WTC11 (cell line): ENCODE measurements at regions not wholly inside any gene's neighbourhood (a gene's known extent, or its start where the extent isn't known, plus 50 kb on each side); places are given as distances from the start of the nearest gene placed in this dataset.
A peak's percentile ranks its signal among the peaks of the same experiment; 100 is the strongest.

Experiments used
- ATAC-seq: fragments of 200-7000 bp; cut with Tn5 transposase; 2 replicates; pipeline ENCODE4 v1.10.0; 2021; ENCODE audit warnings: mild to moderate bottlenecking, moderate library complexity
- CTCF ChIA-PET: fragments of 300-600 bp; sonication (Branson Sonifier 250); formaldehyde crosslinking; loops from one replicate; lab custom pipeline; 2021; ENCODE audit warnings: antibody characterized with exemption; lab: Charles Lee
- POLR2A ChIA-PET: fragments of 350-600 bp; sonication (Branson Sonifier 250); formaldehyde crosslinking; loops from one replicate; lab custom pipeline; 2021; ENCODE audit warnings: antibody characterized with exemption; lab: Charles Lee
- DNase-seq: peaks from one replicate; pipeline ENCODE4 v3.0.0; 2021; ENCODE audit warnings: low spot score
- H3K27ac Mint-ChIP-seq: 2 replicates; pipeline ENCODE4 v1.8.0; 2021; ENCODE audit warnings: mixed read lengths
- H3K27me3 Mint-ChIP-seq: 2 replicates; pipeline ENCODE4 v1.8.0; 2021; ENCODE audit warnings: low read depth, mild to moderate bottlenecking, moderate library complexity, mixed read lengths
- H3K36me3 Mint-ChIP-seq: 2 replicates; pipeline ENCODE4 v1.8.0; 2021; ENCODE audit warnings: mixed read lengths
- H3K4me1 Mint-ChIP-seq: 2 replicates; pipeline ENCODE4 v1.8.0; 2022; ENCODE audit warnings: mixed read lengths
- H3K4me3 Mint-ChIP-seq: 2 replicates; pipeline ENCODE4 v1.8.0; 2021; ENCODE audit warnings: mild to moderate bottlenecking, moderate library complexity, mixed read lengths
- H3K9me3 Mint-ChIP-seq: 2 replicates; pipeline ENCODE4 v1.8.0; 2021; ENCODE audit warnings: mixed read lengths
- ATF2 ChIP-seq: sonication (generic); formaldehyde crosslinking; IDR thresholded peaks from 2 replicates; pipeline ENCODE4 v1.8.1; 2022; ENCODE audit warnings: low read depth, missing genetic modification reagents, borderline replicate concordance
- E2F1 ChIP-seq: sonication (generic); formaldehyde crosslinking; IDR thresholded peaks from 2 replicates; pipeline ENCODE4 v1.8.0; 2022; ENCODE audit warnings: mild to moderate bottlenecking, missing genetic modification reagents
- E2F4 ChIP-seq: sonication (generic); formaldehyde crosslinking; IDR thresholded peaks from 2 replicates; pipeline ENCODE4 v1.8.1; 2022; ENCODE audit warnings: low read depth, mild to moderate bottlenecking, moderate library complexity, missing genetic modification reagents, borderline replicate concordance
- ELF4 ChIP-seq: sonication (generic); formaldehyde crosslinking; IDR thresholded peaks from 2 replicates; pipeline ENCODE4 v1.8.1; 2022; ENCODE audit warnings: low read depth, mild to moderate bottlenecking, moderate library complexity, missing genetic modification reagents
- FOXP1 ChIP-seq: sonication (generic); formaldehyde crosslinking; IDR thresholded peaks from 2 replicates; pipeline ENCODE4 v1.8.0; 2022; ENCODE audit warnings: missing genetic modification reagents, mild to moderate bottlenecking, moderate library complexity, borderline replicate concordance
- MXD4 ChIP-seq: fragments of 250-450 bp; sonication (Bioruptor Pico); IDR thresholded peaks from 2 replicates; pipeline ENCODE4 v1.8.0; 2021; ENCODE audit warnings: mild to moderate bottlenecking, moderate library complexity, borderline replicate concordance
- PRRX2 ChIP-seq: fragments of 250-450 bp; sonication (Bioruptor Pico); IDR thresholded peaks from 2 replicates; pipeline ENCODE4 v1.8.0; 2021; ENCODE audit warnings: mild to moderate bottlenecking
- RORB ChIP-seq: fragments of 250-450 bp; sonication (Bioruptor Pico); IDR thresholded peaks from 2 replicates; pipeline ENCODE4 v1.9.0; 2021; ENCODE audit warnings: mild to moderate bottlenecking
- SMAD4 ChIP-seq: sonication (generic); formaldehyde crosslinking; IDR thresholded peaks from 2 replicates; pipeline ENCODE4 v1.8.0; 2022; ENCODE audit warnings: mild to moderate bottlenecking, missing genetic modification reagents
- TCF7 ChIP-seq: sonication (generic); formaldehyde crosslinking; IDR thresholded peaks from 2 replicates; pipeline ENCODE4 v1.8.0; 2022; ENCODE audit warnings: mild to moderate bottlenecking, low read depth, missing genetic modification reagents, moderate library complexity
- TEAD4 ChIP-seq: sonication (generic); formaldehyde crosslinking; IDR thresholded peaks from 2 replicates; pipeline ENCODE4 v1.8.0; 2022; ENCODE audit warnings: mild to moderate bottlenecking, missing genetic modification reagents
- TP53 ChIP-seq: sonication (generic); formaldehyde crosslinking; IDR thresholded peaks from 2 replicates; pipeline ENCODE4 v1.8.1; 2023; ENCODE audit warnings: mild to moderate bottlenecking, missing genetic modification reagents
- ZNF425 ChIP-seq: fragments of 250-450 bp; sonication (Bioruptor Pico); conservative IDR thresholded peaks from 2 replicates; pipeline ENCODE4 v1.9.0; 2021; ENCODE audit warnings: mild to moderate bottlenecking
- TF ChIP-seq, protein P1 (sequence below): sonication (generic); formaldehyde crosslinking; IDR thresholded peaks from 2 replicates; pipeline ENCODE4 v1.8.1; 2023; ENCODE audit warnings: mild to moderate bottlenecking, missing genetic modification reagents

DNA sequence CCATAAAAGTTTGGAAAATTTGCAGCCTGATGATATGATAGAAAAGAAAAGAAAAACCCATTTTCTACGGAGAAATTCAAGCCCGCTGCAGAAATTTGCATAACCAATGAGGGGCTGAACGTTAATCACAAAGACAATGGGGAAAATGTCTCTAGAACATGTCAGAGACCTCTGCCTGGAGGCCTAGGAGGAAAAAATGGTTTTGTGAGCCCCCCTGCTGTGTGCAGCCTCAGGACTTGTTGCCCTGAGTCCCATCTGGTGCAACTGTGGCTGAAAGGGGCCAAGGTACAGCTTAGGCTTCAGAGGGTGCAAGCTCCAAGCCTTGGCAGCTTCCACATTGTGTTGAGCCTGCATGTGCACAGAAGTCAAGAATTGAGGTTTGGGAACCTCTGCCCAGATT lies 1267.4 kb upstream of the GOT2 start (continued):
- no peak for TF ChIP-seq MXD4
- TF ChIP-seq E2F4 (CRISPR knock-in tag): no peak
- no peak for TF ChIP-seq ELF4
- TF ChIP-seq ATF2 (CRISPR knock-in tag): no peak
- no peak for TF ChIP-seq FOXP1 (CRISPR knock-in tag)

DNA sequence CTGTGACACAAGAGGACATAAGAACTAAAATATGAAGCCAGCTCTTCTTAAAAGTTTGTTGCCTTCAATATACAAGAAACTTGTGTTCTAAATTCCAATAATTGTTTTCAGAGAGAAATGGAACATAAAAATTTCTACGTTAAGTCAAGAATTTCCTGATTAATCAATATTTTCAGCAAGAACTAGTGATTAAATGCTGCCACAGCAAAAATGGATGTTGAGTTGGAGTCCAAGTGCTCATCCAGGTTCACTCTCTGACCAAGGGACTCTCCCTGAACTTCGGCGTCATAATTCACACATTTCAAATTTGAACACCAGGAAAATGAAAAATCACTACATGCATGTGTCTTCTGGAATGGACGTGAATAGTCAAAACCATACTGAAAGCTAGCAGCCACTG lies 1263.6 kb upstream of the GOT2 start:
- no peak for ATAC-seq
- no peak for DNase-seq
- POLR2A ChIA-PET: interaction anchor here (0.6 kb wide), 2 partner anchors 141 to 786 kb away, joined by 3 read pairs; no protein-coding TSS in a partner anchor
- peak overlapping the region; percentile 50; the same call in 1 of the 2 replicates for H3K27ac Mint-ChIP-seq
- TF ChIP-seq TP53 (CRISPR knock-in tag): no peak
- no peak for TF ChIP-seq E2F1
- no peak for TF ChIP-seq TCF7
- no peak for TF ChIP-seq MXD4
- no peak for TF ChIP-seq ZNF425
- TF ChIP-seq TEAD4 (CRISPR knock-in tag): no peak
- TF ChIP-seq RORB (CRISPR knock-in tag): no peak
- TF ChIP-seq, protein P1, sequence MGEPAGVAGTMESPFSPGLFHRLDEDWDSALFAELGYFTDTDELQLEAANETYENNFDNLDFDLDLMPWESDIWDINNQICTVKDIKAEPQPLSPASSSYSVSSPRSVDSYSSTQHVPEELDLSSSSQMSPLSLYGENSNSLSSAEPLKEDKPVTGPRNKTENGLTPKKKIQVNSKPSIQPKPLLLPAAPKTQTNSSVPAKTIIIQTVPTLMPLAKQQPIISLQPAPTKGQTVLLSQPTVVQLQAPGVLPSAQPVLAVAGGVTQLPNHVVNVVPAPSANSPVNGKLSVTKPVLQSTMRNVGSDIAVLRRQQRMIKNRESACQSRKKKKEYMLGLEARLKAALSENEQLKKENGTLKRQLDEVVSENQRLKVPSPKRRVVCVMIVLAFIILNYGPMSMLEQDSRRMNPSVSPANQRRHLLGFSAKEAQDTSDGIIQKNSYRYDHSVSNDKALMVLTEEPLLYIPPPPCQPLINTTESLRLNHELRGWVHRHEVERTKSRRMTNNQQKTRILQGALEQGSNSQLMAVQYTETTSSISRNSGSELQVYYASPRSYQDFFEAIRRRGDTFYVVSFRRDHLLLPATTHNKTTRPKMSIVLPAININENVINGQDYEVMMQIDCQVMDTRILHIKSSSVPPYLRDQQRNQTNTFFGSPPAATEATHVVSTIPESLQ (CRISPR knock-in tag): no peak
- TF ChIP-seq, all 79 proteins: peak for 0
- H3K4me1 Mint-ChIP-seq: peaks cover 3% of the 10 kb centered on the region
- no peaks in the 10 kb centered on the region; the same call in 1 of the 2 replicates for H3K27me3 Mint-ChIP-seq
- H3K4me3 Mint-ChIP-seq: no peak overlapping the region
- H3K9me3 Mint-ChIP-seq: peaks cover 53% of the 10 kb centered on the region
- CTCF ChIA-PET: no interaction called here
- peaks cover 33% of the 10 kb centered on the region for H3K36me3 Mint-ChIP-seq

DNA sequence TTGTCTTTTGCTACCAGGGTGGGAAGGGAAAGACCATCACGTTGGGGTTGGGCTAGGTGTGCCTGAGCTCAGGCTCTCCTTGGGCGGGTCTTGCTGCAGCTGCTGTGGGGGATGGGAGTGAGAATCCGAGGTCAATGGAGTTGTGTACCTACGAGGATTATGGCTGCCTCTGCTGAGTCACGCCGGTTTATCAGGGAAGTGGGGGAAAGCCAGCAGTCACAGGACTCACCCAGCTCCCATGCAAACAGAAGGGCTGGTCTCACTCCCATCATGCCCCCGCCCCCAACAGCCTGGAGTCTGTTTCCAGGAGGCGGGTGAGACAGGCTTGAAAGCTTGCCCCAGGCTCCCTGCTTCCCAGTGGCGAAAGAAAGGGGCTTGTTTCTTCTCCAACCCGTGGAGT lies 1259.0 kb upstream of the GOT2 start:
- Mint-ChIP-seq H3K9me3 (peaks cover 50% of the 10 kb centered on the region), H3K27me3 (no peaks in the 10 kb centered on the region; the same call in 1 of the 2 replicates), H3K27ac (no peak overlapping the region), H3K4me3 (no peak overlapping the region), H3K36me3 (peaks cover 32% of the 10 kb centered on the region), H3K4me1 (peaks cover 8% of the 10 kb centered on the region)
- ChIA-PET CTCF (no interaction called here), POLR2A (no interaction called here)
- ATAC-seq (no peak), DNase-seq (no peak)
- no peak for TF ChIP-seq SMAD4 (CRISPR knock-in tag)

GRCh38 chr16:59991171-59991570 lies 1257.1 kb upstream of the GOT2 start:
- no peak for TF ChIP-seq PRRX2 (CRISPR knock-in tag)
- POLR2A ChIA-PET: no interaction called here
- DNase-seq (no peak), ATAC-seq (no peak)
- Mint-ChIP-seq H3K4me3 (no peak overlapping the region), H3K4me1 (peaks cover 8% of the 10 kb centered on the region), H3K36me3 (peaks cover 30% of the 10 kb centered on the region), H3K9me3 (peaks cover 53% of the 10 kb centered on the region), H3K27ac (no peak overlapping the region), H3K27me3 (no peaks in the 10 kb centered on the region; the same call in 1 of the 2 replicates)
- CTCF ChIA-PET: no interaction called here
